Spleen (tissue), 7 donors: ENCODE measurements at regions not wholly inside any gene's neighbourhood (a gene's known extent, or its start where the extent isn't known, plus 50 kb on each side); places are given as distances from the start of the nearest gene placed in this dataset.

Experiments used
- CTCF ChIP-seq, 11 experiments: fragments of 200-600 bp in 7 of 11; fragments of 450-650 bp in 4 of 11; sonication (generic) in 4 of 11; IDR thresholded peaks in 8 of 11; conservative IDR thresholded peaks in 3 of 11; 1 replicate in 7 of 11; 2 replicates in 4 of 11; pipeline versions ENCODE4 v1.4.0 to v1.8.0; 2016 to 2021; ENCODE audit warnings: antibody characterized with exemption in 11 of 11, inconsistent platforms in 4 of 11, mild to moderate bottlenecking in 1 of 11
- POLR2A ChIP-seq, 3 donors: fragments of 450-650 bp; IDR thresholded peaks; one replicate each; pipeline ENCODE4 v1.5.1; 2017; ENCODE audit warnings: antibody characterized with exemption in 3 of 3, mild to moderate bottlenecking in 1 of 3
- donor health status: DM: no; HTN: no; CAD: no; lungs with moderate emphysema.
- donor health status: DM: no; HTN: no; CAD: no.
- donor health status: DM: no; HTN: no; CAD: no.

GRCh38 chr2:101638817-101639605, 58.5 kb upstream of the MAP4K4 start:
- TF ChIP-seq CTCF (IDR thresholded peaks at IDR 0.05 in 8 of 11, conservative IDR thresholded peaks at IDR 0.05 in 3 of 11) (no peak), POLR2A (IDR thresholded peaks at IDR 0.05) (no peak)
